ENCODE measurements at regions not wholly inside any gene's neighbourhood (a gene's known extent, or its start where the extent isn't known, plus 50 kb on each side); places are given as distances from the start of the nearest gene placed in this dataset.

DNA sequence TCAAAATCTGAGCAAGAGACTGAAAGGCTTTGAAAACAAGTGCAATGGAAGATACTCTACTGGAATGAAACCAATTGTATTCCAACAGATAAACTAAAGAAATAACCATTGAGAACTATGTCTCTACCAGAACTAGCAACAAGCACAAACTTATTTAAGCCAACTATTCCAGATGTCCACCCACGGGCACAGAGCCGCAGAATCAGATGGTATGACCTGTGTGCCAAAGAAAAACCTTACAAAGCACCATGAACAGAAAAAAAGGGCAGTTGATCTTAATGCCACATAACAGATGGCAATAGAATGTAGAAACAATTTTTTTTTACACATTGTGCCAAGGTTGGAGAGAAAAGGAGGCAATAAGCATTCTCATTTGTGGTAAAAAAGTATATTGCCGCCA is 269.3 kb upstream of the ADGRL3 start:
- Histone ChIP-seq H3K27me3 (ENCODE audit: low read depth) (no peaks in the 10 kb centered on the region), H3K4me3 (no peak overlapping the region)

DNA sequence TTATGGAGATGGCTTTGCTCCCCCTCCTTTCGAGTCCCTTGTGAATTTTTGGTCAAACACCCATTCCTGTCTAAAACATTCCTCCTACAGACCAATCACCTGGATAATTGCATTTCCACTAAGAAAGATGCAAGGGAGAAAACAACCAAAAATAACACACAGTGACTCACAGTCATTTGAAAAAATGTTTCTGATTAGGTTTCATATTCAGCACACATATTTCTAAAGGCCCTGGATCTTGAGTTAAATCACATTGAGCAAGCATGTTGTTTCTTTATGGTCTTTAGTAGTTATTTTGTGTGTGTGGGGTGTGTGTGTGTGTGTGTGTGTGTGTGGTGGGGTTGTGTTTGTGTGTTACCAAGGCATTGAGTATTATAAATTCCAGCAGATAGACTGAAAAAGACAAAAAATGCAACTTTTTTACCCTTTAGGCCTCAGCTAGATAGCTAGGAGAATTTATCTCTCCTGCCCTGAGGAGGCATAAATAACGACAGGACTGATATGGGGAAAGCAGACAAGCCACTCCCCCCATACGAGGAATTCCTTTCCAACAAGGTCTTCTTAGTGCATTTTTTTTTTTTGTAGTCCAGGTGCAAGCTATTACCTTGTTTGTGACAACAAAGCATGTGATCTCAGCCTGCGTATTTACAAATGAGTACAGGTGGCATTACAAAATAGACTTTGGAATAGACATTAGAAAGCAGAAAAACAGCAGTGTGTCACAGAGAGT is 265.4 kb upstream of the ADGRL3 start:
- intact Hi-C loops (cut with micrococcal nuclease) = no loop called here

More for the DNA sequence above, 269.3 kb upstream of the ADGRL3 start:
- DNase-seq = no peak
- TF ChIP-seq CTCF (IDR thresholded peaks at IDR 0.05; ENCODE audit: borderline replicate concordance) = no peak
- H3K9me3 ChIP-seq (replicated peaks) = peaks cover 5% of the 10 kb centered on the region
- no peaks in the 10 kb centered on the region for H3K4me1 ChIP-seq
- intact Hi-C loops (cut with micrococcal nuclease) = no loop called here
- no peak overlapping the region for H3K27ac ChIP-seq (replicated peaks)
- H3K36me3 ChIP-seq = no peaks in the 10 kb centered on the region

DNA sequence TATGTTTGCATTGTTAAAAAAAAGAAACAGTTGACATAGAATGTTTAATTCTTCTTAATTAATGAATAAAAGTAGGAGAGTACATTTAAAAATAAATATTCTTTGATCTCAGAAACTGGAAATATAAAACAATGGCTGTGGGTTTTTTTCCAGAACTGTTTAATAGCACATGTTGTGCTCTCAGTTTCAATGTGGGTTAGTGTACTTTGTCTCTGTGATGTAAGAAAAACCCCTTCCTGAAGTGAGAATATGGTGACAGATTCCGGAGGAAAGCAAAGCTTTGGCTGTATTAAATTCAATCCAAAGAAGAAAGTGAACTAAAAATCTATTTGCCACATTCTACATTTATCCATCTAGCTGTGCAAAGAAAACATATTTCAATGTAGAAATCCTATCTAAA is 261.9 kb upstream of the ADGRL3 start:
- Histone ChIP-seq H3K36me3 (no peaks in the 10 kb centered on the region), H3K27me3 (ENCODE audit: low read depth) (no peaks in the 10 kb centered on the region), H3K4me3 (no peak overlapping the region), H3K27ac (replicated peaks) (no peak overlapping the region), H3K9me3 (replicated peaks) (no peaks in the 10 kb centered on the region), H3K4me1 (no peaks in the 10 kb centered on the region)
- no peak for TF ChIP-seq CTCF (IDR thresholded peaks at IDR 0.05; ENCODE audit: borderline replicate concordance)
- no peak for DNase-seq
- intact Hi-C loops (cut with micrococcal nuclease) = no loop called here

More for the DNA sequence above, 265.4 kb upstream of the ADGRL3 start:
- Histone ChIP-seq H3K36me3 (no peaks in the 10 kb centered on the region), H3K4me1 (no peaks in the 10 kb centered on the region), H3K27me3 (ENCODE audit: low read depth) (no peaks in the 10 kb centered on the region), H3K9me3 (replicated peaks) (peaks cover 1% of the 10 kb centered on the region), H3K4me3 (no peak overlapping the region), H3K27ac (replicated peaks) (no peak overlapping the region)
- no peak for DNase-seq
- TF ChIP-seq CTCF (IDR thresholded peaks at IDR 0.05; ENCODE audit: borderline replicate concordance) = no peak

DNA sequence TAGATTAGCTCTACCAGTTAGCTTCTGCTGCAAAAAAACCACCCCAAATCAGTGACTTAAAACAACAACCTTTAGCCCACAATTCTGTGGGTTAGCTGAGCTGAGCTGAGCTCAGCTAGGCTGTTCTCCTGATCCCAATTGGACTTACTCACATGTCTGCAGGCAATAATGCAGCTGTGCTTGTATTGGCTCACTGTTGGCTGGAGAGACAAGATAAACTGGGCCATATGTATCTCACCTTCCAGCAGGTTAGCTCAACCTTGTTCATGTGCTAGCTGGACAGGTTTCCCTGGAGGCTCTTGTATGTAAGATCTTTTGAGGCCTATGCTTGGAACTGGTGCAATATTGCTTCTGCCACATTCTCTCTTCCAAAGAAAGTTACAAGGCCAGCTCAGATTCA is 261.5 kb upstream of the ADGRL3 start:
- Histone ChIP-seq H3K9me3 (replicated peaks) (no peaks in the 10 kb centered on the region), H3K36me3 (no peaks in the 10 kb centered on the region), H3K4me3 (no peak overlapping the region), H3K4me1 (no peaks in the 10 kb centered on the region), H3K27me3 (ENCODE audit: low read depth) (no peaks in the 10 kb centered on the region), H3K27ac (replicated peaks) (no peak overlapping the region)
- DNase-seq = no peak
- intact Hi-C loops (cut with micrococcal nuclease) = no loop called here
- no peak for TF ChIP-seq CTCF (IDR thresholded peaks at IDR 0.05; ENCODE audit: borderline replicate concordance)

DNA sequence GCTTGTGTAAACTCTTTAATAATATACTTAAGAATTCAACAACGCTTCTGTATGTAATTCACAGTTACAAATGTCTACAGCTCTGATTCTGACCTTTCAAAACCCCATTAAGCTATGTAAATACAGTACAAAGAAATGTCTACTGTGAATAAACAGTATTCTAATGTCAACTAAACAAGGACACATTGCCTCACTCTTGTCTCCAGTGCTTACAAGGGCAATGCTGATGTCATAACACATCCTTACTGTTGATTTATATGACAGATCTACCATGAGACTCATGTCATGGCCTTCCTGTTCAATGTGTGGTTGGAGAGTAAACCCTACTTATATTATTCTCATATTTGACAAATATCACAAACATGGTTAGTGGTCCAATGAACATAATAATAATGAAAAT is 256.1 kb upstream of the ADGRL3 start:
- TF ChIP-seq CTCF (IDR thresholded peaks at IDR 0.05; ENCODE audit: borderline replicate concordance) = no peak
- no peak for DNase-seq
- H3K4me1 ChIP-seq = no peaks in the 10 kb centered on the region
- H3K27ac ChIP-seq (replicated peaks) = no peak overlapping the region
- H3K36me3 ChIP-seq = no peaks in the 10 kb centered on the region
- no peak overlapping the region for H3K4me3 ChIP-seq
- H3K27me3 ChIP-seq (ENCODE audit: low read depth) = no peaks in the 10 kb centered on the region
- peaks cover 27% of the 10 kb centered on the region for H3K9me3 ChIP-seq (replicated peaks)
- intact Hi-C loops (cut with micrococcal nuclease) = no loop called here

All from left ventricle myocardium inferior (tissue), 1 donor.